ENCODE measurements at regions not wholly inside any gene's neighbourhood (a gene's known extent, or its start where the extent isn't known, plus 50 kb on each side); places are given as distances from the start of the nearest gene placed in this dataset.

- ATAC-seq (ENCODE audit: low read depth) (no peak), DNase-seq (no peak)
- H3K36me3 ChIP-seq (ENCODE audit: control insufficient read depth, insufficient read depth, low read length): no peaks in the 10 kb centered on the region
- no peak overlapping the region for H2BK5ac ChIP-seq (ENCODE audit: low read depth, low read length, poor library complexity, severe bottlenecking)
- no TSS peak for BruUV-seq (replicated peaks)
- no peak overlapping the region for H3K4me3 ChIP-seq (ENCODE audit: insufficient read depth, low read depth, low read length)
- no peak overlapping the region for H2BK15ac ChIP-seq (ENCODE audit: low read depth, low read length)
- H3K27ac ChIP-seq (ENCODE audit: insufficient read depth, low read length): no peak overlapping the region
- no peak overlapping the region for H4K91ac ChIP-seq (ENCODE audit: insufficient read depth, low read depth, low read length)
- H4K20me1 ChIP-seq (ENCODE audit: insufficient read depth, low read length): no peaks in the 10 kb centered on the region
- no peak for TF ChIP-seq SMC3 (IDR thresholded peaks at IDR 0.05; ENCODE audit: low read depth, low read length)
- no peak for TF ChIP-seq CTCF (conservative IDR thresholded peaks at IDR 0.05; ENCODE audit: low read depth, low read length)
- no peak for TF ChIP-seq BHLHE40 (IDR thresholded peaks at IDR 0.05; ENCODE audit: low read depth, low read length)
- TF ChIP-seq FOS (IDR thresholded peaks at IDR 0.05; ENCODE audit: low read depth, low read length): no peak
- no peak for TF ChIP-seq MAZ (IDR thresholded peaks at IDR 0.05; ENCODE audit: borderline replicate concordance, low read depth, low read length)
- TF ChIP-seq NFE2L2 (IDR thresholded peaks at IDR 0.05; ENCODE audit: low read depth, low read length): no peak
- TF ChIP-seq RFX5 (IDR thresholded peaks at IDR 0.05; ENCODE audit: low read depth, low read length): no peak
- TF ChIP-seq CEBPB (IDR thresholded peaks at IDR 0.05; ENCODE audit: low read depth, low read length): no peak
- TF ChIP-seq, protein P1, sequence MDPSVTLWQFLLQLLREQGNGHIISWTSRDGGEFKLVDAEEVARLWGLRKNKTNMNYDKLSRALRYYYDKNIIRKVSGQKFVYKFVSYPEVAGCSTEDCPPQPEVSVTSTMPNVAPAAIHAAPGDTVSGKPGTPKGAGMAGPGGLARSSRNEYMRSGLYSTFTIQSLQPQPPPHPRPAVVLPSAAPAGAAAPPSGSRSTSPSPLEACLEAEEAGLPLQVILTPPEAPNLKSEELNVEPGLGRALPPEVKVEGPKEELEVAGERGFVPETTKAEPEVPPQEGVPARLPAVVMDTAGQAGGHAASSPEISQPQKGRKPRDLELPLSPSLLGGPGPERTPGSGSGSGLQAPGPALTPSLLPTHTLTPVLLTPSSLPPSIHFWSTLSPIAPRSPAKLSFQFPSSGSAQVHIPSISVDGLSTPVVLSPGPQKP (IDR thresholded peaks at IDR 0.05; ENCODE audit: borderline replicate concordance, low read depth, low read length): no peak
- TF ChIP-seq RAD21 (IDR thresholded peaks at IDR 0.05; ENCODE audit: low read length): no peak
- intact Hi-C loops (cut with micrococcal nuclease) (no loop called here), dilution Hi-C loops (cut with HindIII; ENCODE audit: low sequenced_read_pairs, unreplicated experiment) (no loop called here), in situ Hi-C loops (cut with MboI; ENCODE audit: low sequenced_read_pairs) (no loop called here)
- no peak overlapping the region for H3K14ac ChIP-seq (replicated peaks; ENCODE audit: low read depth, low read length)
- no peak overlapping the region for H3K56ac ChIP-seq (ENCODE audit: extremely low read depth, insufficient read depth, low read length)
- ChIA-PET POLR2A (ENCODE audit: unreplicated experiment) (no interaction called here), CTCF (no interaction called here)
- H3K9me1 ChIP-seq (ENCODE audit: insufficient read depth, low read length): no peaks in the 10 kb centered on the region
- H2BK20ac ChIP-seq (ENCODE audit: low read depth, low read length): no peak overlapping the region
- no peaks in the 10 kb centered on the region; the same call in 1 of the 2 replicates for H3K9me3 ChIP-seq (ENCODE audit: control insufficient read depth, insufficient read depth, low read length)
- no peak overlapping the region for H2AFZ ChIP-seq (replicated peaks; ENCODE audit: low read length, poor library complexity)
- H2BK120ac ChIP-seq (ENCODE audit: low read depth, low read length): no peak overlapping the region
- H2AK5ac ChIP-seq (ENCODE audit: low read depth, low read length): no peak overlapping the region
- H3K4ac ChIP-seq (ENCODE audit: low read depth, low read length): no peak overlapping the region
- H3K23ac ChIP-seq (ENCODE audit: low read depth, low read length): no peak overlapping the region
- no peak overlapping the region for H3K18ac ChIP-seq (ENCODE audit: low read depth, low read length)
- H4K8ac ChIP-seq (ENCODE audit: low read depth in 2 of 2, low read length in 2 of 2): no peak overlapping the region
- no peaks in the 10 kb centered on the region for H3K79me1 ChIP-seq (ENCODE audit: low read depth in 1 of 2, low read length in 2 of 2)
- H3K4me2 ChIP-seq (ENCODE audit: low read depth, low read length): no peak overlapping the region
- no peaks in the 10 kb centered on the region for H3K4me1 ChIP-seq (ENCODE audit: control insufficient read depth, insufficient read depth, low read length)
- no peak overlapping the region for H2AK9ac ChIP-seq (replicated peaks; ENCODE audit: low read depth, low read length, poor library complexity)
- no peaks in the 10 kb centered on the region for H3K27me3 ChIP-seq (ENCODE audit: control insufficient read depth, insufficient read depth, low read length)
- H3K9ac ChIP-seq (ENCODE audit: low read depth, low read length): no peak overlapping the region
- H4K5ac ChIP-seq (ENCODE audit: low read depth, low read length): no peak overlapping the region
- no CpG with 5 or more reads among the region's 1 CpG for WGBS, 2 experiments (ENCODE audit: extremely low coverage in 2 of 2, insufficient read length in 1 of 2)
These were observed 204.6 kb upstream of the POM121L12 start for GRCh38 chr7:52830801-52831200.
